ENCODE measurements at regions not wholly inside any gene's neighbourhood (a gene's known extent, or its start where the extent isn't known, plus 50 kb on each side); places are given as distances from the start of the nearest gene placed in this dataset.

GRCh38 chr5:82793808-82794419 lies 283.3 kb downstream of the TMEM167A start:
- Histone ChIP-seq H3K4me3 (replicated peaks in 1 of 3; ENCODE audit: insufficient read depth in 1 of 3, low read depth in 2 of 3, low read length in 3 of 3) (no peak overlapping the region), H3K4me2 (ENCODE audit: low read depth, low read length) (no peak overlapping the region), H3K79me2 (ENCODE audit: insufficient read depth, low read length) (no peaks in the 10 kb centered on the region), H2AFZ (ENCODE audit: low read length) (no peak overlapping the region), H3K9me3 (ENCODE audit: low read length) (no peaks in the 10 kb centered on the region), H3K27ac (ENCODE audit: extremely low read length, insufficient read depth, low read length) (no peak overlapping the region), H4K20me1 (ENCODE audit: insufficient read depth, low read length) (no peaks in the 10 kb centered on the region), H3K27me3 (ENCODE audit: control insufficient read depth in 1 of 2, insufficient read depth in 2 of 2, low read length in 2 of 2) (no peaks in the 10 kb centered on the region), H3K4me1 (ENCODE audit: insufficient read depth, low read length) (no peaks in the 10 kb centered on the region), H3K36me3 (replicated peaks in 1 of 2; ENCODE audit: control insufficient read depth in 1 of 2, insufficient read depth in 2 of 2, low read length in 2 of 2) (no peaks in the 10 kb centered on the region), H3K9ac (ENCODE audit: insufficient read depth, low read depth, low read length) (no peak overlapping the region)
- BruUV-seq (replicated peaks) = no TSS peak
- ATAC-seq (no peak), FAIRE-seq (peak; percentile 62), DNase-seq (ENCODE audit: low spot score) (peak; percentile 21)
- WGBS (ENCODE audit: low lambda C conversion rate) = 14% methylated on average over 4 of the region's 4 CpGs
- in situ Hi-C loops (cut with HindIII; ENCODE audit: extremely low pct_ligation_motif_present, low pct_unique_long_range_greater_than_20kb) (loop anchor here (5.0 to 10.0 kb wide), 2 partner anchors 149 to 447 kb away; no protein-coding TSS in a partner anchor), intact Hi-C loops (cut with micrococcal nuclease; ENCODE audit: unreplicated experiment) (loop anchor here (1.0 to 2.0 kb wide), 3 partner anchors 153 to 482 kb away; no protein-coding TSS in a partner anchor)
- TF ChIP-seq CTCF (CRISPR knock-in tag; IDR thresholded peaks at IDR 0.05) = peak; percentile 60
- TF ChIP-seq STAG1 (CRISPR knock-in tag; IDR thresholded peaks at IDR 0.05) = peak; percentile 64
- peak; percentile 57; the same call in 1 of the 2 replicates for TF ChIP-seq SMC3 (IDR thresholded peaks at IDR 0.05; ENCODE audit: low read length)
- TF ChIP-seq DPF2 (CRISPR knock-in tag; IDR thresholded peaks at IDR 0.05; ENCODE audit: borderline replicate concordance, low read depth) = no peak
- ChIA-PET CTCF (ENCODE audit: low intra/inter-chr PET ratio, low total read pairs) (interaction anchor here (1.3 kb wide), 1 partner anchor 442 kb away, joined by 10 read pairs; no protein-coding TSS in a partner anchor), POLR2A (no interaction called here)

- CTCF ChIA-PET (ENCODE audit: low intra/inter-chr PET ratio, low total read pairs) = no interaction called here
- POLR2A ChIA-PET = no interaction called here
- DNase-seq (ENCODE audit: low spot score) (no peak), FAIRE-seq (no peak), ATAC-seq (no peak)
- Histone ChIP-seq H3K4me1 (ENCODE audit: insufficient read depth, low read length) (no peaks in the 10 kb centered on the region), H3K9ac (ENCODE audit: insufficient read depth, low read depth, low read length) (no peak overlapping the region), H2AFZ (ENCODE audit: low read length) (no peak overlapping the region), H3K27ac (ENCODE audit: extremely low read length, insufficient read depth, low read length) (no peak overlapping the region), H3K4me3 (replicated peaks in 1 of 3; ENCODE audit: insufficient read depth in 1 of 3, low read depth in 2 of 3, low read length in 3 of 3) (no peak overlapping the region), H3K9me3 (ENCODE audit: low read length) (no peaks in the 10 kb centered on the region), H4K20me1 (ENCODE audit: insufficient read depth, low read length) (no peaks in the 10 kb centered on the region), H3K36me3 (replicated peaks in 1 of 2; ENCODE audit: control insufficient read depth in 1 of 2, insufficient read depth in 2 of 2, low read length in 2 of 2) (no peaks in the 10 kb centered on the region), H3K4me2 (ENCODE audit: low read depth, low read length) (no peak overlapping the region), H3K79me2 (ENCODE audit: insufficient read depth, low read length) (no peaks in the 10 kb centered on the region), H3K27me3 (ENCODE audit: control insufficient read depth in 1 of 2, insufficient read depth in 2 of 2, low read length in 2 of 2) (no peaks in the 10 kb centered on the region)
- WGBS (ENCODE audit: low lambda C conversion rate) = 3% methylated on average over 1 of the region's 1 CpG
- intact Hi-C loops (cut with micrococcal nuclease; ENCODE audit: unreplicated experiment) (no loop called here), in situ Hi-C loops (cut with HindIII; ENCODE audit: extremely low pct_ligation_motif_present, low pct_unique_long_range_greater_than_20kb) (loop anchor here (5.0 to 10.0 kb wide), 2 partner anchors 147 to 445 kb away; no protein-coding TSS in a partner anchor)
- no TSS peak for BruUV-seq (replicated peaks)
- no peak for TF ChIP-seq CREB1 (IDR thresholded peaks at IDR 0.05)
- TF ChIP-seq CREB1 (CRISPR knock-in tag; IDR thresholded peaks at IDR 0.05) = no peak
- TF ChIP-seq PLRG1 (conservative IDR thresholded peaks at IDR 0.05) = no peak
- TF ChIP-seq, protein P1, sequence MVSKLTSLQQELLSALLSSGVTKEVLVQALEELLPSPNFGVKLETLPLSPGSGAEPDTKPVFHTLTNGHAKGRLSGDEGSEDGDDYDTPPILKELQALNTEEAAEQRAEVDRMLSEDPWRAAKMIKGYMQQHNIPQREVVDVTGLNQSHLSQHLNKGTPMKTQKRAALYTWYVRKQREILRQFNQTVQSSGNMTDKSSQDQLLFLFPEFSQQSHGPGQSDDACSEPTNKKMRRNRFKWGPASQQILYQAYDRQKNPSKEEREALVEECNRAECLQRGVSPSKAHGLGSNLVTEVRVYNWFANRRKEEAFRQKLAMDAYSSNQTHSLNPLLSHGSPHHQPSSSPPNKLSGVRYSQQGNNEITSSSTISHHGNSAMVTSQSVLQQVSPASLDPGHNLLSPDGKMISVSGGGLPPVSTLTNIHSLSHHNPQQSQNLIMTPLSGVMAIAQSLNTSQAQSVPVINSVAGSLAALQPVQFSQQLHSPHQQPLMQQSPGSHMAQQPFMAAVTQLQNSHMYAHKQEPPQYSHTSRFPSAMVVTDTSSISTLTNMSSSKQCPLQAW (CRISPR knock-in tag; IDR thresholded peaks at IDR 0.05) = no peak
- TF ChIP-seq EZH2 (conservative IDR thresholded peaks at IDR 0.05; ENCODE audit: low read depth, low read length) = no peak
- TF ChIP-seq ZNF772 (CRISPR knock-in tag; IDR thresholded peaks at IDR 0.05) = no peak
- no peak for TF ChIP-seq ZNF563 (CRISPR knock-in tag; IDR thresholded peaks at IDR 0.05)
- TF ChIP-seq, protein P2, sequence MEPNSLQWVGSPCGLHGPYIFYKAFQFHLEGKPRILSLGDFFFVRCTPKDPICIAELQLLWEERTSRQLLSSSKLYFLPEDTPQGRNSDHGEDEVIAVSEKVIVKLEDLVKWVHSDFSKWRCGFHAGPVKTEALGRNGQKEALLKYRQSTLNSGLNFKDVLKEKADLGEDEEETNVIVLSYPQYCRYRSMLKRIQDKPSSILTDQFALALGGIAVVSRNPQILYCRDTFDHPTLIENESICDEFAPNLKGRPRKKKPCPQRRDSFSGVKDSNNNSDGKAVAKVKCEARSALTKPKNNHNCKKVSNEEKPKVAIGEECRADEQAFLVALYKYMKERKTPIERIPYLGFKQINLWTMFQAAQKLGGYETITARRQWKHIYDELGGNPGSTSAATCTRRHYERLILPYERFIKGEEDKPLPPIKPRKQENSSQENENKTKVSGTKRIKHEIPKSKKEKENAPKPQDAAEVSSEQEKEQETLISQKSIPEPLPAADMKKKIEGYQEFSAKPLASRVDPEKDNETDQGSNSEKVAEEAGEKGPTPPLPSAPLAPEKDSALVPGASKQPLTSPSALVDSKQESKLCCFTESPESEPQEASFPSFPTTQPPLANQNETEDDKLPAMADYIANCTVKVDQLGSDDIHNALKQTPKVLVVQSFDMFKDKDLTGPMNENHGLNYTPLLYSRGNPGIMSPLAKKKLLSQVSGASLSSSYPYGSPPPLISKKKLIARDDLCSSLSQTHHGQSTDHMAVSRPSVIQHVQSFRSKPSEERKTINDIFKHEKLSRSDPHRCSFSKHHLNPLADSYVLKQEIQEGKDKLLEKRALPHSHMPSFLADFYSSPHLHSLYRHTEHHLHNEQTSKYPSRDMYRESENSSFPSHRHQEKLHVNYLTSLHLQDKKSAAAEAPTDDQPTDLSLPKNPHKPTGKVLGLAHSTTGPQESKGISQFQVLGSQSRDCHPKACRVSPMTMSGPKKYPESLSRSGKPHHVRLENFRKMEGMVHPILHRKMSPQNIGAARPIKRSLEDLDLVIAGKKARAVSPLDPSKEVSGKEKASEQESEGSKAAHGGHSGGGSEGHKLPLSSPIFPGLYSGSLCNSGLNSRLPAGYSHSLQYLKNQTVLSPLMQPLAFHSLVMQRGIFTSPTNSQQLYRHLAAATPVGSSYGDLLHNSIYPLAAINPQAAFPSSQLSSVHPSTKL (CRISPR knock-in tag; IDR thresholded peaks at IDR 0.05) = no peak
Observed at GRCh38 chr5:82792096-82792495, 285.1 kb downstream of the TMEM167A start.

All from HepG2 (cell line).